ENCODE measurements at regions not wholly inside any gene's neighbourhood (a gene's known extent, or its start where the extent isn't known, plus 50 kb on each side); places are given as distances from the start of the nearest gene placed in this dataset.

- no peaks in the 10 kb centered on the region; the same call in 1 of the 2 replicates for H3K9me3 ChIP-seq (ENCODE audit: low read length)
- H4K20me1 ChIP-seq (ENCODE audit: insufficient read depth, low read length), result no peaks in the 10 kb centered on the region
- no peaks in the 10 kb centered on the region for H3K9me2 ChIP-seq (ENCODE audit: insufficient read depth, low read length)
- TF ChIP-seq CTCF (conservative IDR thresholded peaks at IDR 0.05; ENCODE audit: low read length) (no peak), EZH2phosphoT487 (IDR thresholded peaks at IDR 0.05; ENCODE audit: borderline replicate concordance, low read depth, low read length) (no peak)
- BruUV-seq (replicated peaks), result no TSS peak
- DNase-seq (ENCODE audit: low spot score), result no peak
- no peaks in the 10 kb centered on the region for H3K79me2 ChIP-seq (ENCODE audit: insufficient read depth, low read depth, low read length)
- ChIA-PET CTCF (ENCODE audit: unreplicated experiment) (no interaction called here), POLR2A (no interaction called here)
- no peaks in the 10 kb centered on the region for H3K4me1 ChIP-seq (ENCODE audit: insufficient read depth, low read length, poor library complexity, severe bottlenecking)
- intact Hi-C loops (cut with micrococcal nuclease; ENCODE audit: unreplicated experiment), result no loop called here
- H3K4me2 ChIP-seq (ENCODE audit: low read length), result no peak overlapping the region
- H3K4me3 ChIP-seq (ENCODE audit: low read depth, low read length, poor library complexity, severe bottlenecking), result no peak overlapping the region
- H2AFZ ChIP-seq (ENCODE audit: low read length), result no peak overlapping the region
- H3K36me3 ChIP-seq (ENCODE audit: insufficient read depth, low read length), result no peaks in the 10 kb centered on the region
- no peak overlapping the region for H3K27ac ChIP-seq (ENCODE audit: low read depth, low read length, poor library complexity, severe bottlenecking)
Measured at GRCh38 chr5:174483411-174483810, 241.0 kb upstream of the MSX2 start.

DNA sequence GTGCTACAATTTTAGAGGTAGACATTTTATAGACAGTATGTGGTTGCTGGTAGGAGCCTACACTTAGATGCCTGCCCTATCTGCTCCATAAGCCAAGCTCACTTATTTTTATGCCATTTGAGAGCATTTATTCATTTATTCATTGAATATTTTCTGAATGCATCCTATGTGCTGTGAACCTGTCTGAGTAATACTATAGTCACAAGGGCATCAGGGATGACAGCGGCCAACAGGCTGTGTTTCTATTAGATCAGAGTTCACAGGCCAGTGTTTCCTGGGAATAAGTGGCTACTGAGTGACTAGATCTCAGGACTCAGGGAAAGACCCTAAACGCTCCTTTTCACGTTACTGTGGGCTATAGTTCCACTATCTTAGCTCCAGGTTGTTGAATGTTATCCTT lies 235.2 kb upstream of the MSX2 start:
- H3K27ac ChIP-seq (ENCODE audit: low read depth, low read length, poor library complexity, severe bottlenecking), result no peak overlapping the region
- no peaks in the 10 kb centered on the region for H3K4me1 ChIP-seq (ENCODE audit: insufficient read depth, low read length, poor library complexity, severe bottlenecking)
- ChIA-PET POLR2A (interaction anchor here (0.7 kb wide), 1 partner anchor 79 kb away, joined by 3 read pairs; no protein-coding TSS in a partner anchor), CTCF (ENCODE audit: unreplicated experiment) (no interaction called here)
- H3K9me2 ChIP-seq (ENCODE audit: insufficient read depth, low read length), result no peaks in the 10 kb centered on the region
- BruUV-seq (replicated peaks), result no TSS peak
- H2AFZ ChIP-seq (ENCODE audit: low read length), result no peak overlapping the region
- no peaks in the 10 kb centered on the region for H3K36me3 ChIP-seq (ENCODE audit: insufficient read depth, low read length)
- TF ChIP-seq EZH2phosphoT487 (IDR thresholded peaks at IDR 0.05; ENCODE audit: borderline replicate concordance, low read depth, low read length) (no peak), CTCF (conservative IDR thresholded peaks at IDR 0.05; ENCODE audit: low read length) (no peak)
- no peak for DNase-seq (ENCODE audit: low spot score)
- H4K20me1 ChIP-seq (ENCODE audit: insufficient read depth, low read length), result no peaks in the 10 kb centered on the region
- no peak overlapping the region for H3K4me2 ChIP-seq (ENCODE audit: low read length)
- no peaks in the 10 kb centered on the region for H3K79me2 ChIP-seq (ENCODE audit: insufficient read depth, low read depth, low read length)
- H3K9me3 ChIP-seq (ENCODE audit: low read length), result no peaks in the 10 kb centered on the region
- intact Hi-C loops (cut with micrococcal nuclease; ENCODE audit: unreplicated experiment), result no loop called here
- H3K4me3 ChIP-seq (ENCODE audit: low read depth, low read length, poor library complexity, severe bottlenecking), result no peak overlapping the region

DNA sequence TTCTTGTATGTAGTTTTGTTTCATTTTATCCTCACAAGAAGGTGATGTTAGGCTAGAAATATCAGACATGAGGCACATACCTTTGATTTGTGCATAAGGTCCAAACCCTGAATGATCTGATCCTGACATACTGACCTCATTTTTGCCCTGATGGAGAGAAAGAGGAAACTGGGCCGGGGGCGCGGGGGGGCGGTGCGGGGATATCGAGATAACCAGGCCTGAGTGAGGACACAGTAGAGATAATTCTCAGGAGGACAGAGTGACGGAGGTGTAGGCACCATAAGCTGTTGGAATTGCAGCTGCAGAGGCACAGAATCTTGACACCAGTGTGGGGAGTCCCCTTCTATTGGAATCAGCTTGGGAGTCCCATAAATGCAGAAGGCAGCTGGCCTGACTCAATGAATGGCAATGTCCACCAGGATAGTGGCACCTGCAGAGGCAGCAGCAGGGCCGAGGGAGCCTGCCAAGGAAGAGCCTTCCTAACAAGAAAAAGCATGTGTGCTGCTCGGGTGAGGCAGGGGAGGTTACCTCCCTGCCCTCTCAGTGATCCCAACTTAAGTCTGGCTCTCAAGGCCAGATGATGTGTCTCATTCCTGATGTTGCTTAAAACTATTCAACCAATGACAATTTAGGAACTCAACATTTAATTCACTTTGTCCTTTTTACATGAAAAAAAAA lies 234.3 kb upstream of the MSX2 start:
- H3K9me2 ChIP-seq (ENCODE audit: insufficient read depth, low read length), result no peaks in the 10 kb centered on the region
- TF ChIP-seq CTCF (conservative IDR thresholded peaks at IDR 0.05; ENCODE audit: low read length), result no peak
- no peak for TF ChIP-seq EZH2phosphoT487 (IDR thresholded peaks at IDR 0.05; ENCODE audit: borderline replicate concordance, low read depth, low read length)
- no peaks in the 10 kb centered on the region for H3K36me3 ChIP-seq (ENCODE audit: insufficient read depth, low read length)
- BruUV-seq (replicated peaks), result no TSS peak
- no peaks in the 10 kb centered on the region for H3K9me3 ChIP-seq (ENCODE audit: low read length)
- no peaks in the 10 kb centered on the region for H3K4me1 ChIP-seq (ENCODE audit: insufficient read depth, low read length, poor library complexity, severe bottlenecking)
- H2AFZ ChIP-seq (ENCODE audit: low read length), result no peak overlapping the region
- intact Hi-C loops (cut with micrococcal nuclease; ENCODE audit: unreplicated experiment), result no loop called here
- no peaks in the 10 kb centered on the region for H3K79me2 ChIP-seq (ENCODE audit: insufficient read depth, low read depth, low read length)
- no peak overlapping the region for H3K4me3 ChIP-seq (ENCODE audit: low read depth, low read length, poor library complexity, severe bottlenecking)
- H3K4me2 ChIP-seq (ENCODE audit: low read length), result no peak overlapping the region
- ChIA-PET POLR2A (interaction anchor here (0.6 kb wide), 1 partner anchor 1674 kb away, joined by 4 read pairs; no protein-coding TSS in a partner anchor), CTCF (ENCODE audit: unreplicated experiment) (no interaction called here)
- no peak overlapping the region for H3K27ac ChIP-seq (ENCODE audit: low read depth, low read length, poor library complexity, severe bottlenecking)
- no peak for DNase-seq (ENCODE audit: low spot score)
- no peaks in the 10 kb centered on the region for H4K20me1 ChIP-seq (ENCODE audit: insufficient read depth, low read length)

Measured in OCI-LY7 (cell line).